Skeletal muscle tissue (tissue), 3 donors: ENCODE measurements at regions not wholly inside any gene's neighbourhood (a gene's known extent, or its start where the extent isn't known, plus 50 kb on each side); places are given as distances from the start of the nearest gene placed in this dataset.

Experiments
- H3K27ac ChIP-seq: one replicate; pipeline ENCODE4 v1.7.0; 2013; ENCODE audit warnings: mild to moderate bottlenecking, low read depth, low read length, inconsistent platforms
- H3K27me3 ChIP-seq, 3 donors: one replicate each; pipeline ENCODE4 v1.7.0; 2013; ENCODE audit warnings: low read length in 3 of 3; ENCODE audit not compliant: control insufficient read depth in 3 of 3, insufficient read depth in 3 of 3
- H3K36me3 ChIP-seq, 3 donors: one replicate each; pipeline ENCODE4 v1.7.0; 2013; ENCODE audit warnings: low read length in 3 of 3; ENCODE audit not compliant: control insufficient read depth in 3 of 3, insufficient read depth in 3 of 3
- H3K4me1 ChIP-seq, 3 donors: one replicate each; pipeline ENCODE4 v1.7.0; 2013; ENCODE audit warnings: low read length in 3 of 3, mild to moderate bottlenecking in 3 of 3; ENCODE audit not compliant: control insufficient read depth in 3 of 3, insufficient read depth in 3 of 3
- H3K4me3 ChIP-seq, 3 donors: one replicate each; pipeline ENCODE4 v1.7.0; 2013; ENCODE audit warnings: low read length in 3 of 3
- H3K9ac ChIP-seq, 3 donors: one replicate each; pipeline ENCODE4 v1.7.0; 2013; ENCODE audit warnings: low read length in 3 of 3, mild to moderate bottlenecking in 3 of 3, moderate library complexity in 2 of 3, low read depth in 1 of 3
- H3K9me3 ChIP-seq, 3 donors: one replicate each; pipeline ENCODE4 v1.7.0; 2013; ENCODE audit warnings: low read length in 3 of 3; ENCODE audit not compliant: control insufficient read depth in 3 of 3
- donor health status: Osteomylitis.

GRCh38 chr10:88039496-88040200, 176.2 kb downstream of the PTEN start:
- Histone ChIP-seq H3K36me3 (no peaks in the 10 kb centered on the region), H3K4me3 (no peak overlapping the region), H3K9ac (no peak overlapping the region), H3K4me1 (peaks cover 18 to 23% (median 21%) of the 10 kb centered on the region in 3 donors), H3K9me3 (no peaks in the 10 kb centered on the region), H3K27me3 (no peaks in the 10 kb centered on the region), H3K27ac (no peak overlapping the region)

DNA sequence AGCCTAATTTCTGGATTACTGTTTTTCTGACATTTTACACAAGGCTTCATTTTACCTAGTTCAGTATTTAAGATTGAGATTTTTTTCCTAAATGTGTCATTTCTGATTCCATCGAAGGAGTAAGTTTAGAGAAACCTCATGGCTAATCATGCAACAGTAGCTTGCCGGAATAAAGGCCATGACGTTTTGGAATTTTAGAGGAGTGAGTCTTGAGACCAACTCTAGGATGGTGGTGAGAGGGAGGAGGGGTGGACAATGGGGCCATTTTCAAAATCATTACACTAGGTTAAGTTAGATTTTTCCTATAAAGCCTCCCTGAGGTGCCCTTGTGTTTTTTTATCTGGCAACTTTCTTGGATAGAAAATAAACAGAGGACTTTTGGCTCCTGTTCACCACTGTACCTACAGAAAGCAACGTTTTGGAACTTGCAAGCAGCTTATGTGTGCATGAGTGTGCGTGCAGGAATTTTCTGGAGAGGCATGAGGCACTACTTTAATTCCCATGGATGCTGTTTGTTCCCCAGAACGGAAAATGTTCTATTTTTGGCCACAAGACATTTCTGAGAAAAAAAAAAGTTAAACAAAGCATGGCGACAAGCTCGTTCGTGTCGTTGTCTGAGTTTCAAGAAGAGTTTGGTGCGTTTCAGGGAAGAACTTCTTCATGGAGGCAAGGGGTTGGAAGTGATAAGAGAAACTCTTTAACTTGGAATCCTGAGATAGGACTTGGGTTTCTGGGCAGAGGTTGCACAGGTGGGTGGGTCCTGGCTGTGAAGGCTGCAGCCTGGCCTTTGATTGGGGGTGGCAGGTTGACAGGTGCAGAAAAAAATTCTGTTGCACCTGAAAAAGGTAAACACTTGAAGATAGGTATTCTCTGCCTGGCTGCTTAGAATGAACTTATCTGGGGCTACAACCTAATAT, 178.1 kb downstream of the PTEN start:
- no peaks in the 10 kb centered on the region for H3K36me3 ChIP-seq
- no peaks in the 10 kb centered on the region for H3K9me3 ChIP-seq
- H3K27me3 ChIP-seq, result no peaks in the 10 kb centered on the region
- peak overlapping the region; percentile 64 for H3K27ac ChIP-seq
- H3K4me1 ChIP-seq, result peaks cover 18 to 27% (median 25%) of the 10 kb centered on the region in 3 donors
- peak overlapping the region in 1 of 3 donors; percentile 54 for H3K9ac ChIP-seq
- peak overlapping the region; percentile 31 to 51 (median 39) for H3K4me3 ChIP-seq

DNA sequence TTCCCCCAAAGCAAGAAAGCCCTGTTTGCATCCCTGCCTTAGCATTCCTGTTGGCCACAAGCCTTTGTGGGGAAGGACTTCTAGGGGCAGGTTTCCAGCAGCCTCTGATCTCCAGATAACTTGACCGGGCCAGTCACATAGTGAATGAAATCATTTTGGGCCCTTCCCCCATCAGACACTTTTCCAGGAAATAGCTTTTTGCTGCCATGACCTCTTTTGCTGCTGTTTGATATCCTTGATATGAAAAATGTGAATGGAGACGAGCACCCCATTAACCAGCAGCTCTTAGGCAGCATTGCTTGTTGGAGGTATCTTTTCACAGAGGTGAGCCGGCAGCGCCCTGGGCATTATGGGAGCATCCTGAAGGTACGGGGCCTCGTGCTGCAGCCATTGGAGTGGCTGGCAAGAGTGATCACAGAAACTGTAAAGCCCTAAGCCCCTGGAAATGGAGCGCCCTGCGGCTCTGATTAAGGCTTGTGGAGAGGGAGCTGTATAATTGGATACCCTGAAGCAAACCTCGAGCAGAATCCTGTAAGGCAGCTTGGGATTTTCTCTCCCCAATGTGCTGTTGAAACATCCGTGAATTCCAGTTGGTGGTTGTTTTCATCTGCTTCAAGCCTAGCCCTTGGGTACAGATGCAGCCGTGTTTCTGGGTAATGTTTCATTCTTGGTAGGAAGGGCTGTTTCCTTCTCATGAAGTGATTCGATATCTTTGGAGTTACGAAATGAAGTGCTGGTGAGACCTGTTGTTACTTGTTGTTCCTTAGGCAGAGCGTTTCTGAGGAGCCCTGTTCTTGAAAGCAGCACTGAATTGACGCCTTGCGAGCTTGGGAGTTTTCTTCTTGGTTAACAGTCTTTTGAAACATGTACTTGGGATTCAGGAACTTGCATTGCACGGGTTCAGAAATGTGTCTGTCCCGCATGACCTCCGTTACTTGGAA, 179.0 kb downstream of the PTEN start:
- H3K9me3 ChIP-seq, result no peaks in the 10 kb centered on the region
- peak overlapping the region; percentile 31 to 60 (median 51) for H3K4me3 ChIP-seq
- peak overlapping the region; percentile 54 to 63 (median 55) for H3K9ac ChIP-seq
- H3K27ac ChIP-seq, result peak overlapping the region; percentile 64
- H3K27me3 ChIP-seq, result no peaks in the 10 kb centered on the region
- no peaks in the 10 kb centered on the region for H3K36me3 ChIP-seq
- H3K4me1 ChIP-seq, result peaks cover 18 to 27% (median 25%) of the 10 kb centered on the region in 3 donors

GRCh38 chr10:88045096-88045495, 181.7 kb downstream of the PTEN start:
- Histone ChIP-seq H3K9ac (no peak overlapping the region), H3K4me1 (peaks cover 18 to 27% (median 25%) of the 10 kb centered on the region in 3 donors), H3K27ac (peak overlapping the region; percentile 23)

GRCh38 chr10:88045656-88046415, 182.4 kb downstream of the PTEN start:
- Histone ChIP-seq H3K4me3 (no peak overlapping the region), H3K36me3 (no peaks in the 10 kb centered on the region), H3K9me3 (no peaks in the 10 kb centered on the region), H3K27me3 (no peaks in the 10 kb centered on the region), H3K9ac (no peak overlapping the region), H3K27ac (peak overlapping the region; percentile 23), H3K4me1 (peaks cover 18 to 27% (median 25%) of the 10 kb centered on the region in 3 donors)

More at GRCh38 chr10:88045096-88045495, 181.7 kb downstream of the PTEN start:
- Histone ChIP-seq H3K9me3 (no peaks in the 10 kb centered on the region), H3K4me3 (no peak overlapping the region), H3K36me3 (no peaks in the 10 kb centered on the region), H3K27me3 (no peaks in the 10 kb centered on the region)

GRCh38 chr10:88047579-88047978, 184.2 kb downstream of the PTEN start:
- Histone ChIP-seq H3K4me1 (peaks cover 8 to 15% (median 10%) of the 10 kb centered on the region in 3 donors), H3K9me3 (no peaks in the 10 kb centered on the region), H3K27me3 (no peaks in the 10 kb centered on the region), H3K4me3 (no peak overlapping the region), H3K9ac (no peak overlapping the region), H3K27ac (no peak overlapping the region), H3K36me3 (no peaks in the 10 kb centered on the region)

GRCh38 chr10:88048312-88048711, 184.9 kb downstream of the PTEN start:
- Histone ChIP-seq H3K9ac (no peak overlapping the region), H3K4me1 (peaks cover 1 to 7% (median 4%) of the 10 kb centered on the region in 3 donors), H3K36me3 (no peaks in the 10 kb centered on the region)

DNA sequence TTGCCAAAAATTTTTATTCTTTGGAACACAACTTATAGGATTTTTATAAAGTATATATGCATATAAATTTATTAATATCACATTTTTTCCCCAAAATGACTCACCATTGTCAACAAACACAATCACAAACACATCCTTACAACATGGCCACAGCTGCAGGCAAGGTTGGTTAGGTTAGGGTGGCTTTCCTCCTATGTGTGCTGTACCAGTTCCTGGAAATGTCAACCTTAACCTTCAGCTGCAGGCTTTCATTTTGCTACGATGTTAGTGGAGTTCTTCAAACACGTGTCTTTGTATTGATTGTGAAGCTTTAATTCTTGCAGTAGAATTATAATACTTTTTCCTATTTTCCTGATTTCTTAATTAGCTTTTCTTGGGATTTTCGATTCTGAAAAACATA, 185.8 kb downstream of the PTEN start:
- Histone ChIP-seq H3K9me3 (no peaks in the 10 kb centered on the region), H3K27ac (no peak overlapping the region), H3K4me3 (no peak overlapping the region), H3K4me1 (peaks cover 0 to 4% (median 4%) of the 10 kb centered on the region in 3 donors), H3K27me3 (no peaks in the 10 kb centered on the region), H3K9ac (no peak overlapping the region), H3K36me3 (no peaks in the 10 kb centered on the region)

More at GRCh38 chr10:88048312-88048711, 184.9 kb downstream of the PTEN start:
- no peak overlapping the region for H3K27ac ChIP-seq
- H3K27me3 ChIP-seq, result no peaks in the 10 kb centered on the region
- no peak overlapping the region for H3K4me3 ChIP-seq
- no peaks in the 10 kb centered on the region for H3K9me3 ChIP-seq

DNA sequence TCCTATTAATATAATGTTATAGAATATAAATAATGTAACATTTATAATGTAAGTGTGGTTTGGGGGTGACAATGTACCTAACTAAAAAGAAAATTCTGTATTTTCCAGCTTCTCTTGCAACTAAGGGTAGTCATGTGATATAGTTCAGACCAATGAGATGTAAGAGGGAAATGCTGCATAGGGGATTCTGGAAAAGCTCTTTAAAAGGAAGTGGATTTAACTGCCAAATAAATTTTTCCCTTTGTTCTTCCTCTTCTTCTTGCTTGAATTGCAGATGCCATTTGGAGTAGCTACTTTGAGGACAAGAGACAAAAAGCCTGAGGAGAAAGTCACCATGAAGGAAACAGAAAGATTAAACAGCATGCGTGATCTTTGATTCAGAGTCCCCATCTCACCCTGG, 194.3 kb downstream of the PTEN start:
- Histone ChIP-seq H3K27ac (no peak overlapping the region), H3K9ac (no peak overlapping the region)

More for the DNA sequence above, 194.3 kb downstream of the PTEN start:
- no peaks in the 10 kb centered on the region for H3K27me3 ChIP-seq
- no peaks in the 10 kb centered on the region for H3K36me3 ChIP-seq
- H3K9me3 ChIP-seq, result no peaks in the 10 kb centered on the region
- peaks cover 3 to 7% (median 3%) of the 10 kb centered on the region in 3 donors for H3K4me1 ChIP-seq
- H3K4me3 ChIP-seq, result no peak overlapping the region
